DMS114 treated with DMSO at 0.1 percent for 48 hours (cell line): ENCODE measurements at regions not wholly inside any gene's neighbourhood (a gene's known extent, or its start where the extent isn't known, plus 50 kb on each side); places are given as distances from the start of the nearest gene placed in this dataset.

Source experiments
- DNase-seq: peaks from one replicate; lab custom pipeline; 2025; ENCODE audit not compliant: unreplicated experiment; lab: John Stamatoyannopoulos, UW

DNA sequence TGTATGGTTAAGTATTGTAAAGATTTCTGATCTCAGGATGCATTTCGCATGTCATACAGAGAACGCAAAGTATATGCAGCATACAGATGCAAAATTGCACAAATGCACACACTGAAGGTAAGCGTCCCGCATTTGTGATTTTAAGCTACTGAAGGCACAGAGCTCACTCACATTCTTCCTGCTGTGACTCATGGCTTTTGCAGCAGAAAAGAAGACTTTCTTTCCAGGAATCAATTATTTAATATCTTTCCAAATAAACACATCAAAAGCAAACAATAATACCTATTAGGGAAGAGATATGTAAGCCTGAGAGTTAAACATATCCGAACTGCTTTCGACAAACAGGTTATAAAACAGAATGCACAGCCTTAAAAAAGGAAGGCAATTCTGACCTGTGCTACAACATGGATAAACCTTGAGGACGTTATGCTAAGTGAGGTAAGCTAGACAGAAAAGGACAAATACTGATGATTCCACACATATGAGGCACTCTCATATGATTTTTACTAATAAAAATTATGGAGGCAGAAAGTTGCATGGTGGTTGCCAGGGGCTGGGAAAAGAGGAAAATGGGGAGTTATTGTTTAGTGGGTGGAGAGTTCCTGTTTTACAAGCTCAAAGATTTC lies 109.0 kb downstream of the TFAP2A start:
- DNase-seq, result no peak

DNA sequence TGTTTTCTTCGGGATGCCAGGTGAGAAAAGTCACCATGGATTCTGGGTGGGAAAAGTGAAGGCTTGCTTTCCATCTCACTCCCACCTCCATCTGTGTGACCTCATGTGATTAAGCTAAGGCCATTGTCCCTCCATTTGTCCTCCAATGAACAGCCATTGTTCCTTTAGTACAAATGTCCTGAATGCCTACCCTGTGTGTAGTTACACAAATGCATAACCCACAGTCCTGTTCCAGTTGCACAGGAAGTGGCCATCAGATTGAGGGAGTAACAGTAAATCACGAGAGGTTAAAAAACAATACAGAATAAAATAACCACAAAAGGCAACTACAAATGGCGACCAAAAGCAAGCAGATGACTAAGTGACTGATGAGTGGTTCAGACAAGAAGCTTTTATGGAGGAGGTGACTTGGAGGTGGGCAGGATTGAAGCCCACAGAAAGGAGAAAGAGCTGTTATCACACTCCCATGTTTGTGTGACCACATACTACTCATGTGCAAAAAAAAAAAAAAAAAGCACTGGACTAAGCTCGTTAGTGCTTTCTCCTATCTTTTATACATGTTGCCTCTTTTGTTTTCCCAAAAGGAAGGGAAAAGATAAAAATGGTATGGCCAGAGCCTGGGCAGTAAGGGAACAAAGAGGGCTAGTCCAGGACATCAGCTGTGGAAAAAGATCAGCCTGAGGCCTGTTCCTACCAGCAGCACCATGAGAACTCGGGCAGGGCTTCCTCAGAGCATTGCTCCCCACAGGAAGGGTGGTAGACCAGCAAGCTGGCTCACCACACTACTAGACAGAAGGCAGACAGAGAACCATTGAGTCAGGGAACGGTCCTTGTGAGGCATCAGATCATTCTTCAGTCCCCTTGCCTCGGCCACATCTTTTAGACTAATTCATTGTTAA lies 111.0 kb downstream of the TFAP2A start:
- no peak for DNase-seq

DNA sequence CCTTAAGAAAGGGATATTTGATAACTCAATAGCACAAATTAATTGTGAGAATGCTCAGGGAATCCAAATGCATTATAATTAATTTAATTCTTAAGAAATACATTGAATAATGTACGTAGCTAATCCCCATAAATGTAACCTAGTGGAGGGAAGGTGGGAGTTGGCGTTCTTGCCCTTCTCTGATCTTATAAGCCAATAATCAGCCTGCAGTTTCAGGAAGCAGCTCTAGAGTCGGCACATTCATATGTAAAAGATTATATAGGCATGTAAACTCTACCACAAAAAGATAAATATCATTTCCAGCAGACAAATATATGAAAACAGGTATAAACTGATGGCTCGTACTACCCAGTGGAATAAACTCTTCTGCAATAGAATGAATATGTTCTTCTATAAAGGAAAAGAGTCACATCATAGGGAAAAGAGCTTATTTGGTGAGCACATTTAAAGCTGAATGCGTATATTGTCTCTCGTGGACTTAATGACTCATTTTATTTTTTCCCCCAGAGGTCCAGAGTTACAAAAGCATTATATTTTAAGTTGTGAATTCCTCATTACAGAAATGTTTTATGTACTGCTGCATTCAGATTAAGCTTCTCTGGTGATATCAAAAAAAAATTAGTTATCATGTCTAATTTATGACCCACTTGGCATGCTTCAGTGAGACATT lies 112.2 kb downstream of the TFAP2A start:
- no peak for DNase-seq

DNA sequence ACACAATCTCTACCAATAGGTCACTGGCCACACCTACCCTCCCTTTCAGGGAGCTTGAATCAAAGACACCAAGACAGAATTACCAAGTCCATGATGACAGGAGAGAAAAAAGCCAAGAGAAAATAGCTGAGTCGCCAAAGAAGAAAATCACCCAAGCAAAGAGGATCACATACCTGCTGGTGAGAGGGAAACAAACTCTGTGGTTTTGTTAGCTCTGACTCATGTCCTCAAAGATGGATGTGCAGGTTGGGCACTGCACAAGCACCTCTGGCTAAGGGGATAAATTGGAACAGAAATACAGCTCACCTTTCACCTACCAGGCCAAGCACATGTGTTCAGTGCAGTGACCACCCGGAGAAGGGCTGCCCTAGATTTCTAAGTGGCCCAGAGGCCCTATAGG lies 114.8 kb downstream of the TFAP2A start:
- DNase-seq, result no peak

DNA sequence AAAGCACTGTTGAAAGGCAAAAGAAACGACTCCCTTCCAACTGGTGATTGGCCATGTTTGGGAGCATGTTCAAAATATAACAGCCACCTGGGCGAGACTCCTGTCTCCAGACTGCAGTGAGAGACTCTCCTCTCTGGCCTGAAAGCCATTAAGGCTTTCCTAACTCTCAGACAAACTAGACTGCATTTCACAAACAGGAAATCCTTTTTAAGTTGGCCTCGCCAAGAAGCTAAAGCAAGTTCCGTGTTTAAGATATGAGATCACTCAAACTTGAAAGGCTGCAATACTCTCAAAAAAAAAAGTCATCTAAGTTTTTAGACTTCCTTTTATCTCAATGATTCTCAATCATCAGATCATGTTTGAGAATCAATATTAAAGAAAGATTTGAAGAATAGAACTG lies 117.0 kb downstream of the TFAP2A start:
- no peak for DNase-seq

DNA sequence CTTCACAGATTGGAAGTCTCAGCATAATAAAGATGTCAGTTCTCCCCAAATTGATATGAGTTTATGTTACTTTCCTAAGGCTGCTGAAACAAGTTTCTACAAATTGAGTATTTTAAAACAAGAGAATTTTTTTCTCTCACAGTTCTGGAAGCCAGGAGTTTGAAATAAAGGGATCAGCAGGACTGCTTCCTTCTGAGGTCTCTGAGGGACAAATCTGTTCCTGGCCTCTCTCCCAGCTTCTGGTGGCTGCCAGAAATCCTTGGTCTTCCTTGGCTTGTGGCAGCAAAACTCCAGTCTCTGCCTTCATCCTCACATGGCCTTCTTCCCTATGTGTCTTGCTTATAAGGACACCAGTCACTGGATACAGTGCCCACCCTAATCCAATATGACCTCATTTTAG lies 136.1 kb downstream of the TFAP2A start:
- no peak for DNase-seq

DNA sequence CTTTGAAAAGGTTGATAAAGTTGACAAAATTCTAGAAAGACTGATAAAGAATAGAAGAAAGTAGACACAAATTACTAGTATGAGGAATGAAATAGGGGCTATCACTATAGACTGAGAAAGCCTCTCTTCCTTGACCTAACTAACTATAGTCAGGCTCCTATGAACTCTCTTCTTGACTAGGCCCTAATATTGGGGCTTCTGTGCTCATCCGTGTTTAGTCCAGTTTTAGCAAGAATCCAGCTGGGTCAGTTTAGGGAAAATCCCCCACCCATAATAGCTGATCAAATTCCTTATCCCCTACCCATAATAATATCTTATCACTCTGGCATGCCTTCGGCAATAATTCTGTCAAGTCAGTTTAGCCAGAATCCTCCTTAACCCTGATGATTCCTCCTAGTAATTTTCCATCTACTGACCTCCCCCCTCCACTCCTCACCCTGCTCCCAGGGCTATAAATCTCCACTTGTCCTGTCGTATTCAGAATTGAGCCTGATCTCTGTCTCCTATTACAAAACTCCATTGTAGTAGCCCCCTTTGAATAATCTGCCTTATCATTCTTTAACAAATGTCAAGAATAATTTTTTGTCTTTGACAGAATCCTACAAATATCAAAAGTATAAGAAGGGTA lies 138.1 kb downstream of the TFAP2A start:
- no peak for DNase-seq

DNA sequence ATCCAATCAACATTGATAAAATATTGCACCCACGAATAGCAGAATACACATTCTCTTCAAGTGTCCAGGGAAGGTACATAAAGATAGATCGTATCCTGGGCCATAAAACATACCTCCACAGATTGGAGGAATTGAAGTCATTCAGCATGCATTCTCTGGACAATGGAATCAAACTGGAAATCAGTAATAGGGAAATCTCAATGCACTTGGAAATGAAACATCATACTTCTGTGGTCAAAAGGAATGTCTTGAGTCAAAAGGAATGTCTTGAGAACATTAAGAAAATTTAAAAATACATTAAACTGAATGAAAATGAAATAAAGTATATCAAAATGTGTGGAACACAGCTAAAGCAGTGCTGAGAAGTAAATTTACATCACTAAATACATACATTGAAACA lies 138.8 kb downstream of the TFAP2A start:
- DNase-seq, result no peak

DNA sequence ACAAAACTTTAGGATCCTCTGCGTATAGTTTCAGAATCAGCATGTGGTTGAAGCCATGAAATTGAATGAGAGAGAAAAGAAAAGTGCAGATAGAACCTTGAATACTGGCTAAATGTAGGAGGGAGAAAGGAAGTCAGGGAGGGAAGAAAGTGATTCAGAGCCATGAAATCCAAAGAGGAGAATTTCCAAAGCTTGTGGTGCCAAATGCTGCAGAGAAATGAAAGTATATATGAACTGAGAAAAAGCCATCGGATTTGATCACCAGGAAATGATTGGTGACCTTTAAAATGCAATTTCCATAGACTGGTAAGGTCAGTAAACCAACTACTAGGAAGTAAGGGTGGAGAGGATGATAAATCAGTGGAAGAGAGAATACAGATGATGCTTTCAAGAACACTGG lies 142.3 kb downstream of the TFAP2A start:
- DNase-seq, result no peak

DNA sequence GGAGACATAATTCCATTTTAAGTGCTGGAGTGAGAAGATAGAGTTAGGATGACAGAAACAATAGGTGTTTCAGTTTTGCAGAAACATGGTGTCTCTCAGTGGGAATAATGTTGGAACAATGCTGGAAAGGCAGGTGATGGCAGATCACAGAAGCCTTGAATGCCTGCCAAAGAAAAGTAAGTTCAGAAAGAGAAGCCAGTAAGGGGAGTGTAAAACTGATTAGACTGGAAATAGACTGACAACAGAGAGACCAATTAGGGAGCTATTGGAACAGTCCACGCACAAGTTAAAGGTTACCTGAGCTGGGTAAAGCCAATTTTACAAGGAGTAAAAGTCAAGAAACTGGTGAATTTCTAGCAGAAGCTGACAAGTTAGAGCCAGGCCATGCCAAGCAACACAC lies 142.9 kb downstream of the TFAP2A start:
- DNase-seq, result no peak

DNA sequence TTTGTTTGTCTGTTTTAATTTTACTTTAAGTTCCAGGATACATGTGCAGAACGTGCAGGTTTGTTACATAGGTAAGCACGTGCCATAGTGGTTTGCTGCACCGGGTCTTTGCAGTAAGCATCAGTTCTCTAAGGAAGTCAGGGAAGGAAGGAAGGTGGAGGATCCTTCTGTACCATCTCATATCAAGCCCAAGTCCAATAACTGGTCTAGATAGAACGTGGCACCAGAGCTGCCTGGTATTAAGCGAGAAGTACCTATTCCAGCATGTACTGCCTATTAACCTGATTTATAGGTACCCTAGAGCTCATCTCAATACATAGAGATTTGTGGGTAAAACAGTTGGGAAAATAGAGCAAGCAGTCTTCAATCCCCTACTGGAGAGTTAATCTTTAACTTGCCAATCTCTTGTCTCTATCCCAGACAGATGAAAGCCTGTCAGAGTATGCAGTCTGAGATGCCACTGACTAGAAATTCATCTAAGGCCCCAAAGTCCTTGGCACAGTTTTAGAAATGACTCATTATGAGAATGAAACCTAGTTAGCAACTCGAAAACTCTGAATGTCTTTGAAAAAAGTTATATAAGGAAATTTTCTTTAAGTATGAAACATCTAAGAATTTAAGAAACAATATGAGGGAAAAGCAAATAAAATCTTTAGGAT lies 144.9 kb downstream of the TFAP2A start:
- no peak for DNase-seq

DNA sequence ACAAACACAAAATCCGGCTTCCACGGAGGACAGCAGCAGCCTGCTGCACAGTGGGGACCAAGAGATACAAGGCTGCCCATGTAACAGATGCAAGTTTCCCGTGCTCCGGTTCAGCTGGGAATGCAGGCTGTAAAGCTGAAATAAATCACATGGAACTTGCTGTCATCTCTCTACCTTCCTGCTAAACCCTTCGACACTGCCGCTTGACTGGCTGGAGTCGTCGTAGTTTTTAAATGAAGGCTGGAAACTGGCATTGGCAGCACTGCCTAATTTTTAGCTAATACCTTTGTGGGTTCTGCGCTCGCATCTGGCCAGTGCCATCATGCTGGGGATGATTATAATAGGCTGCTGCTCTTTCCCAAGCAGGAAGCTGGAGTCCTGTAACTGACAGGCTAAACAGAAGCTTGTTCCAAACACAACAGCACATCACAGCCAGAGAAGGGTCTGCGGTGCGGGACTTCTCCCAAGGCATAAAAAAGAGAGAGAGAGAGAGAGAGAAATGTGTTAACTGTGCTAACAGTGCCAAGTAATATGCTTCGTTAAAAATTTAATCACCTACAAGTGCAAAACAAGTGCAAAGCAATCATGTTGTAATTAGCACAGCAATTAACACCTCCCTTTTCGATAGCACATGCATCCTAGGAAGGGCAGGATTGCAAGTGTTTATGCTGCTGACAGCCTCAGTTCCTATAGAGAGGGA lies 146.1 kb downstream of the TFAP2A start:
- DNase-seq, result no peak

DNA sequence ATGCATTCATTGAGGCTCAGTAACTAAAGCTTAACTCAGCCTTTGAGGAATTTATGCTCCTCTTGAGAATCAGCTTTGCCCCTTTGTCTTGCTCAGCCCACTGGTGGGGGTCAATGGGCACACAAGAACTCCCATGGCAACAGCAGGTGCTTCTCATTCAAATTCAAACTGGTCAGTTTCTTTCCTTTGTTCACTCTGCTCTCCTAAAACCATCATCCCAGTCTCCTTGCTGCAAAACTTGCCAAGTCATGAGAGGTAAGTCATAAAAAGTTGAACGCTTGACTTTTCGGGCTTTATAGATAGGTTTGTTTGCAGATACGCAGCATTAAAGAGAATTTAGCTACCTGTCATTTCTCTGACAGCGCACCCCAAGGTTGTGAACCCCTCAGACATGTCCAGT lies 146.8 kb downstream of the TFAP2A start:
- no peak for DNase-seq

DNA sequence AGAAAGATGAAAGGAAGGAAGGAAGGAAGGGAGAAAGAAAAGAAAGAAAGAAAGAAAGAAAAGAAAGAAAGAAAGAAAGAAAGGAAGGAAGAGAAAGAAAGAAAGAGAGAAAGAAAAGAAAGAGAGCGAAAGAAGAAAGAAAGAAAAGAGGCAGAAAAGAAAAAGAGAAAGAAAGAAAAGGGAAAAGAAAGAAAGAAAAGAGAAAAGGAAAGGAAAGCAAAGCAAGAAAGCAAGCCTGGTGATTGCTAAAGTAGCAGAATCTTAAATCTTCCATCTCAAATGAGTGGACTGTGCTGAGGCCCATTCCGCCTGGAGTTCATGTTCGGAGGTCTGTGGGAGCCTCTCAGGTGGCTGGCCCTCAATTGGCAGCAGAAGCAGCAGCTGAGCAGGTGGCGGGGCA lies 148.4 kb downstream of the TFAP2A start:
- DNase-seq, result no peak

DNA sequence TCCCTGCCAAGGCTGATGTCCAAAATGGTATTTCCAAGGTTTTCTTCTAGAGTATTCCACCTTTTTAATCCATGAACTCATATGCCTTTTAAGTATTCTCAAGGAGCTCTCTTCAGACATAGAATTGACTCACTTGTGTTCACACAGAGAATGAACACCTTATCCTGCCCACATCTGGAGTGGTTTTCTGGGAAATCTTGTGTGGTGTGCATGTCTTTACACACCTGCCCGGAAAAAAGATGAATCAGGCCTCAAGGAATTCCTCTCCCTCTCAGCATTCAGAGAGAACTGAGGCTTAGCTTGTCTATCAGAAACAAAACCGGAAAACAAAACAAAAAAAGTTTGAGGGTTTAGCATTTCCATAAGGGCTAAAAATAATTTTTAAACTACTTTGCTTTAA lies 148.8 kb downstream of the TFAP2A start:
- no peak for DNase-seq

DNA sequence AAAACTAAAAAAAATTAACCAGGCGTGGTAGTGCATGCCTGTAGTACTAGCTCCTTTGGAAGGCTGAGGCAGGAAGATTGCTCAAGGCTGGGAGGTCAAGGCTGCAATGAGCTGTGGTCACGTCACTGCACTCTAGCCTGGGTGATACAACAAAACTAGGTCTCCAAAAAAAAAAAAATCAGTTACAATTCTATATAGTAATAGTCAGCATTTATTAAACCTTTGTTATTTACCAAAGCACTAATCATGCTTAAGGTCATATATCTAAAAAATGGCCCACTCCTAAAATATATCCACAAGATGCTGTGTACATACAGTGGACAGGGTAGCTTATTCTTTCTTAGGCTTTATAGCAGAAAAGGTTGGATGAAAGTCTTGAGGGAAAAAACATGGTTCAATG lies 152.4 kb downstream of the TFAP2A start:
- DNase-seq, result no peak

DNA sequence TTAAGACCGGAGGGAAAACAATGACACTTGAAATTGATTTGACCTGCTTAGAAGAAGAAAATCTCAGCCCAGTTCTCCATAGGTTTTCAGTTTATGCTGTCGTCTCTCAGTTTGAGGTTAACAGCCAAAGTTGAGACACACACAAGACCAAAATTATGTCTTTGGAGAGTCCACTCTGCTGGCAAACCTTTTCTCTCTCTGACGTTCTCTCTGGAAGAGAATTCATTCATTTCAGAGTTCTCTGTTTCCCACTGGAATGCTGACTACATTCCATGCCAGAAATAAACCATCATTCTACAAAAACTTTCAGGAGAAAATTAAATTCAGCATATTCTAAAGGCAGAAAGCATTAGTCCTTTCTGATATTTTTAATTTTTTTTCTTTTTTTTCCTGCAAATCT lies 155.2 kb downstream of the TFAP2A start:
- DNase-seq, result no peak

DNA sequence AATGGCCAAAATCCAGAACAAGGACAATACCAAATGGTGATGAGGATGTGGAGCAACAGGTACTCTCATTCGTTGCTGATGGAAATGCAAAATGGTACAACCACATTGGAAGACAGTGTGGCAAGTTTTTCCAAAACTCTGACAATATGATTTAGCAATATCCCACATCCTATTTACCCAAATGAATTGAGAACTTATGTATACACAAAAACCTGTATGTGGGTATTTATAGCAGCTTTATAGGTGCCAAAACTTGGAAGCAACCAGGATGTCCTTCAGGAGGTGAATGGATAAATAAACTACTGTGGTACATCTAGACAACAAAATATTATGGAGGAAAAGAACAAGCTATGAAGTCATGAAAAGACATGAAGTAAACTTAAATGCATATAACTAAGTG lies 156.5 kb downstream of the TFAP2A start:
- no peak for DNase-seq

DNA sequence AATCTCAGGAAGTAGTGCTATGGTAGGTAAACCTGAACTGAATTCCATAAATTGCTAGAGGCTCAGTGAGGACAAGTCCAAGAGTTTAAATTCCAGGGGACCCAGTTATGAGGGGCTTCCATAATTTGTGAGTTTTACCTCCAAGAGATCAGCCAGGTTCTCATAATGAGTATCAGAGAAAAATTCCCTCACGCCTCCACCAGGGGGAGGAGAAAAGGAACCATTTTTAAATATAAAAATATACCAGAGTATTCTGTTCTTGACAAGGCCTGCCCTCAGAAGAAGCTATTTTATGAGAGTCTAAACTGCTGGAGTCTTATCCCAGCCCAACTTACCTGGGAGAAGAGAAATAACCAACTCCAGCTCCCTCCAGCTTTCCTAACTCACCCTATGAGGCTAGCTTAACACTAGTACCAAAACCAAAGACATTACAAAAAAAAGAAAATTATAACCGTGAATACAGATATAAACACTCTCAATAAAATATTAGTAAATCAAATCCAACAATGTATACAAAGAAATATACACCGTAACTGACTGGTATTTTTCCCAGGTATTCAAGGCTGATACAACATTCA lies 158.7 kb downstream of the TFAP2A start:
- DNase-seq, result no peak

DNA sequence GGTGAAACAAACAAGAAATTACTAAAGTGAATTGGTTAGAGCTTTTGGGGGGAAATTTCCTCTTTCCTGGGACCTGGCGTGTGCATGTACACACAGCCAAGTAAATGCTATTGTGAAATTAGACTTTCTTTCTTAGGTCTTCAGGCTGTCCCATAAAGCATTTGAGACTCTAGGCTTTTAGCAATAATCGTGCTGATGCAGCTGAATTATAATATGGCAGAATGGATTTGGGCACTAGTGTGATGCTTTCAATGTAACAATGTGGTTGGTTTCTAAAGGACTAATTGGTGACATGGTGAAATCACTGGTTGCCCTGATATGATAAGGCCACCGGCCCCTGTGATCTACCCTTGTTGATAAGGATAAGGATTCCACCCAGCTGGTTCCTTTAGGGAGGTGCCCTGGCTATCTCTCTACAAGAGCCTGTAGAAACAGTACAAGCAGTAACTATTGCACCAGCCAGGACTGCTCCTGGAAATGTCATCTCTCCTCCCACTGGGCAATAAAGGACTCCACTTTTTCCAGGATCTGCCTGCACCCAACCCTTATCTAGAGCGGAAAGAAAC lies 164.1 kb downstream of the TFAP2A start:
- DNase-seq, result no peak
